ENCODE measurements at regions not wholly inside any gene's neighbourhood (a gene's known extent, or its start where the extent isn't known, plus 50 kb on each side); places are given as distances from the start of the nearest gene placed in this dataset.

GRCh38 chr2:7476371-7476770 is 559.2 kb downstream of the RNF144A start:
- no peak for DNase-seq

- no peak for DNase-seq
These were observed 562.4 kb downstream of the RNF144A start for GRCh38 chr2:7479603-7480002.

GRCh38 chr2:7480431-7480830 is 563.2 kb downstream of the RNF144A start:
- no peak for DNase-seq

- DNase-seq = no peak
These were observed 573.5 kb downstream of the RNF144A start for GRCh38 chr2:7490672-7491071.

GRCh38 chr2:7492719-7493118 is 575.5 kb downstream of the RNF144A start:
- no peak for DNase-seq

GRCh38 chr2:7497178-7497577 is 580.0 kb downstream of the RNF144A start:
- no peak for DNase-seq

GRCh38 chr2:7499018-7499417 is 581.8 kb downstream of the RNF144A start:
- no peak for DNase-seq

- DNase-seq = no peak
These were observed 585.1 kb downstream of the RNF144A start for GRCh38 chr2:7502336-7502735.

GRCh38 chr2:7508296-7508943 is 591.2 kb downstream of the RNF144A start:
- peak; percentile 46 for DNase-seq

GRCh38 chr2:7510353-7510752 is 593.1 kb downstream of the RNF144A start:
- no peak for DNase-seq

- no peak for DNase-seq
These were observed 596.6 kb downstream of the RNF144A start for GRCh38 chr2:7513834-7514233.

GRCh38 chr2:7515327-7515726 is 598.1 kb downstream of the RNF144A start:
- DNase-seq = no peak

- no peak for DNase-seq
These were observed 599.4 kb downstream of the RNF144A start for GRCh38 chr2:7516484-7517063.

- DNase-seq = no peak
These were observed 599.9 kb downstream of the RNF144A start for GRCh38 chr2:7517088-7517487.

- DNase-seq = no peak
These were observed 600.6 kb downstream of the RNF144A start for GRCh38 chr2:7517851-7518250.

- no peak for DNase-seq
These were observed 606.4 kb downstream of the RNF144A start for GRCh38 chr2:7523481-7524120.

- DNase-seq = no peak
These were observed 607.0 kb downstream of the RNF144A start for GRCh38 chr2:7524195-7524594.

- DNase-seq = no peak
These were observed 608.5 kb downstream of the RNF144A start for GRCh38 chr2:7525746-7526145.

- no peak for DNase-seq
These were observed 610.0 kb downstream of the RNF144A start for GRCh38 chr2:7527165-7527722.

GRCh38 chr2:7530001-7530400 is 612.8 kb downstream of the RNF144A start:
- no peak for DNase-seq

GRCh38 chr2:7539077-7539476 is 621.9 kb downstream of the RNF144A start:
- no peak for DNase-seq

- DNase-seq = no peak
These were observed 622.5 kb downstream of the RNF144A start for GRCh38 chr2:7539760-7540159.

- DNase-seq = no peak
These were observed 635.8 kb downstream of the RNF144A start for GRCh38 chr2:7552825-7553570.

All from NCI-H1105 (cell line).